ENCODE measurements at regions not wholly inside any gene's neighbourhood (a gene's known extent, or its start where the extent isn't known, plus 50 kb on each side); places are given as distances from the start of the nearest gene placed in this dataset.
"Not testable (repeated sequence)": the region's sequence is repeated elsewhere in the genome, so short reads cannot be mapped to it uniquely, and the experiment has no call there.

DNA sequence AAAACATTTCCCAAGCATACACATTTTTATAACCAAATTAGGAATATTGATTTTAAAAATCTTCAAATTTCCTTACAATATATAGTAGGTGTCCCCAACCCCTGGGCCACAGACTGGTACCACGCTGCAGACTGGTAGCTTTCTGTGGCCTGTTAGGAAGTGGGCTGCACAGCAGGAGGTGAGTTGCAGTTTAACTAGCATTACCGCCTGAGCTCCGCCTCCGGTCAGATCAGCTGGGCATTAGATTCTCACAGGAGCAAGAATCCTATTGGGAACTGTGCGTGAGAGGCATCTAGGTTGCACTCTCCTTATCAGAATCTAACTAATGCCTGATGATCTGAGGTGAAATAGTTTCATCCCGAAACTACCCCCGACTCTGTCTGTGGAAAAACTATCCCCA lies 62.1 kb downstream of the ZWINT start:
- no peaks in the 10 kb centered on the region for H3K9me3 ChIP-seq (replicated peaks)
- no peaks in the 10 kb centered on the region for H3K27me3 ChIP-seq
- H3K27ac ChIP-seq: no peak overlapping the region
- no peak overlapping the region for H3K4me3 ChIP-seq
- DNase-seq: peak in 1 of 2 experiments; percentile 2
- no peaks in the 10 kb centered on the region for H3K36me3 ChIP-seq
- no peaks in the 10 kb centered on the region for H3K4me1 ChIP-seq

DNA sequence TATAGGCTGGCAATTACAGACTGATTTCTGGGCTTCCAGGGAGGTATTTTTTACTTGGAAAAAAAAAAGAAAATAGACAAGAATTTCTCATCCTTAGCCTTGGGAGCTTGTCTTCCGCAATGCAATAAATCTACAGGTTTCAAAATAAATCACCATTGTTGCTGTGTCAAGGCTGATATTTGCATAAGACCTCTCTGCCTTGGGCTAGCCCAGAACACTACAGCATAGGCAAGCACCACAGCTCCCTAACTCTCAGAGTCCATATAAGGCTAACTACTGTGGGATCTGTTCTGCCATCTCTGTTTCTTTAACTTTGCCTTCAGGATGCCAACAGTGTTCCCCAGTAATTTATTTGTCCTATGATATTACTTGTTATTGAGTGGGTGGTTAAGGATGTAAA lies 64.4 kb downstream of the ZWINT start:
- Histone ChIP-seq H3K36me3 (no peaks in the 10 kb centered on the region), H3K4me1 (no peaks in the 10 kb centered on the region), H3K27ac (no peak overlapping the region), H3K27me3 (no peaks in the 10 kb centered on the region), H3K9me3 (replicated peaks) (no peaks in the 10 kb centered on the region), H3K4me3 (no peak overlapping the region)
- no peak for DNase-seq

DNA sequence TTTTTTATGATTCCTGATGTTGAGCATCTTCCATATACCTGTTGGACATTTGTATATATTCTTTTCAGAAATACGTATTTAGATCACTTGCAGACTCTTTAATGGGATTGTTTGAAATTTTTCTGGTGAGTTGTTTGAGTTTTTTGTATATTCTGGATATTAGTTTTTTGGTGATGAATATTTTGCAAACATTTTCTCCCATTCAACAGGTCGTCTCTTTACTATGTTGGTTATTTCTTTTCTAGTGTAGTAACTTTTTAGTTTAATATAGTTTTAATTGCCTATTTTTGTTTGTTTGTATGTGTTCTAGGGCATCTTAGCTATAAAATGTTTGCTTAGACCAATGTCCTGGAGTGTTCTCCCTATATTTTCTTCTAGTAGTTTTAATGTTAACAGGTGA lies 72.7 kb downstream of the ZWINT start:
- Histone ChIP-seq H3K36me3 (no peaks in the 10 kb centered on the region), H3K4me3 (no peak overlapping the region), H3K4me1 (no peaks in the 10 kb centered on the region), H3K9me3 (replicated peaks) (no peaks in the 10 kb centered on the region), H3K27me3 (no peaks in the 10 kb centered on the region), H3K27ac (no peak overlapping the region)
- no peak for DNase-seq

DNA sequence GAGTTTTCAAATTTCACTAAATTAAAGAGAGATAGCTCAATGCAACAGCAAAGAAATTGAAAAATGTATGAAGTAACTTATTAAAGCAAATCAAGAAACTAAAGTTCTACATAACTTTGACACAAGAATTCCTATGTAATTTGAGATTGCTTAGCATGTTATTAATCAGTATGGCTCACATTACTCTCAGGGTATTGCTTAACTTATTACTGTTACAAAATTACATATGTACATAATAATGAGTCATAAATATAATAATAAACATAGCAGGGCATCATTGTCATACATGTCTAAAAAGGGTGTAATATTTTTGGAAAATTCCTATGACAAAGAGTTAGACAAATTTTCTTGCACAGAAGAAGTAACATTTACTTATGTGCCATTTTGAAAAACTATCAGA lies 75.0 kb downstream of the ZWINT start:
- no peaks in the 10 kb centered on the region for H3K27me3 ChIP-seq
- no peak overlapping the region for H3K4me3 ChIP-seq
- no peak for DNase-seq
- no peaks in the 10 kb centered on the region for H3K9me3 ChIP-seq (replicated peaks)
- H3K36me3 ChIP-seq: no peaks in the 10 kb centered on the region
- H3K27ac ChIP-seq: no peak overlapping the region
- H3K4me1 ChIP-seq: no peaks in the 10 kb centered on the region

DNA sequence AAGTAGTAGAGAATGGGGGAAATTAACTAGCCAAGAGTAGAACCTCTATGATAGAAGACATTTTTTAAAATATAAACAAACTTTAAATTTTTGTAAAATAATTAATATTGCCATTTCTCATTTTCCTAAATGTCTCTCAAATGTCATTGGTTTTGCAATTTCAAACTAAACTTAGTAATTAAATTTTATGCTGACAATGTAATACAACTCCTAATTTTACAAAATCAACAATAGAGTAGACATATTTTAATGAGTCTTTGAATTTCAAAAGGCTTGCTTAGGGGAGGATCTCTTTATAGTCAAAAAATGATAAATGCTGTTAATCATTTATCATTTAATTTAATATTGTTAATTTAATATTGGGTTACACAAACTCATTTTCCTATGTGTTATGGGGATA lies 81.8 kb downstream of the ZWINT start:
- H3K9me3 ChIP-seq (replicated peaks): no peaks in the 10 kb centered on the region
- H3K36me3 ChIP-seq: no peaks in the 10 kb centered on the region
- no peaks in the 10 kb centered on the region for H3K27me3 ChIP-seq
- no peak overlapping the region for H3K27ac ChIP-seq
- no peak for DNase-seq
- H3K4me3 ChIP-seq: no peak overlapping the region
- H3K4me1 ChIP-seq: no peaks in the 10 kb centered on the region

DNA sequence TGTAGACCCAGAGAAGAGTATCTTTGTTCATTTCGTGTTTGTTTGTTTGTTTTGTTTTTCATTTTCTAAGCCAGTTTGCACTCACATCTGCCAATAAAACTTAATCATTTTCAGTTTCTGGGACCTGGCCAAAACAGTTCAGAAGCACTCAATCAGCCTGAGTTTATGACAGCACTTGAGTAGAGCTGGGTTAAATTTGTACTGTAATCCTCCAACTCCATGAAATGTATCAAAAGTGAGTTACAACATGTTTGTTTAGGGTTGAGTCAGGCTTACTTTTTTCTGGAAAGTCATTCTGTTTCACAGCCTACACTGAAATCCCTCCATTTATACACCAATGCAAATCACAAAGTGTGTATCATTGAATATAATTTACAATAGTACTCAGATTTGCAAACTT lies 91.9 kb downstream of the ZWINT start:
- Histone ChIP-seq H3K27me3 (no peaks in the 10 kb centered on the region), H3K4me1 (no peaks in the 10 kb centered on the region), H3K4me3 (no peak overlapping the region), H3K36me3 (no peaks in the 10 kb centered on the region), H3K27ac (no peak overlapping the region), H3K9me3 (replicated peaks) (no peaks in the 10 kb centered on the region)
- DNase-seq: no peak

DNA sequence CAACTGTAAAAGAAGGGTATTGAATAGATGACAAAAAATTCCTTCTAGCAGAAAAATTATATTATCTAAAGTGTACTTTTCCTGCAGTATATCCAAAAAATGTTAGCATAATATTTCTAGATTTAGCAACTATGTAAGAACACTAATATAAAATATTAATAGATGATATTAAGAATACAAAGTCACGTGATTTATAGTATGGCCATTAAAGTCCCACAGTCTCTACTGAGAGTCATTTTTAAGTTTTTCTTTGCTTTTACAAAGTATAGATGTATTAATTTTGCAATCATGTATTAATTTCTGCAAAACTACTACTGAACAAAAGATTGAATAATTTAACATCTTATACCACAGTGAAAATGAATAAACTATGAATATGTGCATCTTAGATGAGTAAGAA lies 94.9 kb downstream of the ZWINT start:
- Histone ChIP-seq H3K9me3 (replicated peaks) (no peaks in the 10 kb centered on the region), H3K4me1 (no peaks in the 10 kb centered on the region), H3K36me3 (no peaks in the 10 kb centered on the region), H3K27ac (no peak overlapping the region), H3K27me3 (no peaks in the 10 kb centered on the region), H3K4me3 (no peak overlapping the region)
- no peak for DNase-seq

DNA sequence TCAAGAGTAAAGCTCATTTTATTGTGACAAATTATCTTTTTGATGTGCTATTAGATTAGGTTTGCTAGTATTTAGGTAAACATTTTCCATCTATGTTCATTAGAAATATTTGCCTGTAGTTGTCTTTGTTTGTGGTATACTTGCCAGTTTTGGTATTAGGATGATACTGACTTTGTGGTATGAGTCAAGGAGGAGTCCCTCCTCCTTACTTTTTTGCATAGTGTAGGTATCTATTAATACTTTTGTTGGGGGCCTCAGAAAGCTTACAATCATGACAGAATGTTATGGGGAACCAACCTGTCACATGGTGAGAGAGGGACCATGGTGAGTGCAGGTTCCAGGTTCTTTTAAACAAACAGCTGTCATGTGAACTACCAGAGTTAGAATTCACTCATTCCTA lies 102.1 kb downstream of the ZWINT start:
- Histone ChIP-seq H3K36me3 (no peaks in the 10 kb centered on the region), H3K27ac (no peak overlapping the region), H3K4me1 (no peaks in the 10 kb centered on the region), H3K27me3 (no peaks in the 10 kb centered on the region), H3K4me3 (no peak overlapping the region), H3K9me3 (replicated peaks) (no peaks in the 10 kb centered on the region)
- no peak for DNase-seq

DNA sequence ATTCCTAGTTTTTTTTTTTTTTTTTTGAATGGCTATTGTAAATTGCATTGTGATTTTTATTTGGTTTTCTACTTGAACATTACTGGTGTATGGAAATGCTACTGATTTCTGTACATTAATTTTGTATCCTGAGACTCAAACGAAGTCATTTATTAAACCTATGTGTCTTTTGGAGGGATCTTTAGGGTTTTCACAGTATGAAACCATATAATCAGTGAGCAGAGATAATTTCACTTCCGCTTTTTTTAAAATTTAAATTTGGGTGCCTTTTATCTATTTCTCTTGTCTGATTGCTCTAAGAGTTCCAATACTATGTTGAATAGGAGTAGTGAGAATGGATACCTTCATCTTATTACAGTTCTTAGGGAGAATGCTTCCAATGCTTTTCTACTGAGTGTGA lies 102.7 kb downstream of the ZWINT start:
- H3K4me3 ChIP-seq: no peak overlapping the region
- no peaks in the 10 kb centered on the region for H3K9me3 ChIP-seq (replicated peaks)
- DNase-seq: no peak
- no peak overlapping the region for H3K27ac ChIP-seq
- H3K27me3 ChIP-seq: no peaks in the 10 kb centered on the region
- H3K36me3 ChIP-seq: no peaks in the 10 kb centered on the region
- no peaks in the 10 kb centered on the region for H3K4me1 ChIP-seq

DNA sequence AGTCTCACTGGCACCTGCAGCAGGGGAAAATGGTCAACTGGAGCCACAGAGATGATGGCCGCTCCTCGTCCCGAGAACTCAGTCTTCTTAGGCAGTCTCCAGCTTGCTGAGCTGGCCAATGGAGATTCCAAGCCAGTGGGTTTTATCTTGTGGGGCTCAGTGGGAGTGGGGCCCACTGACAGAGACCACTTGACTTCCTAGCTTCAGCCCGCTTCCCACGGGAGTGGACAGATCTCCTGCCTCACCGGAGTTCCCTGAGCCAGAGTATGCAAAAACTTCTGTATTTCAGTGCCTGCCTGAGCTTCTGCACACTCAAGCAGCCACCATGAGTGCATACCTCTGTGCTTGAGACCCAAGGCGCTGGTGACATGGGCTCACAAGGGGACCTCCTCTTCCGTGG lies 105.8 kb downstream of the ZWINT start:
- no peak overlapping the region for H3K4me3 ChIP-seq
- H3K36me3 ChIP-seq: no peaks in the 10 kb centered on the region
- no peaks in the 10 kb centered on the region for H3K4me1 ChIP-seq
- no peak overlapping the region for H3K27ac ChIP-seq
- no peaks in the 10 kb centered on the region for H3K27me3 ChIP-seq
- no peaks in the 10 kb centered on the region for H3K9me3 ChIP-seq (replicated peaks)
- no peak for DNase-seq

DNA sequence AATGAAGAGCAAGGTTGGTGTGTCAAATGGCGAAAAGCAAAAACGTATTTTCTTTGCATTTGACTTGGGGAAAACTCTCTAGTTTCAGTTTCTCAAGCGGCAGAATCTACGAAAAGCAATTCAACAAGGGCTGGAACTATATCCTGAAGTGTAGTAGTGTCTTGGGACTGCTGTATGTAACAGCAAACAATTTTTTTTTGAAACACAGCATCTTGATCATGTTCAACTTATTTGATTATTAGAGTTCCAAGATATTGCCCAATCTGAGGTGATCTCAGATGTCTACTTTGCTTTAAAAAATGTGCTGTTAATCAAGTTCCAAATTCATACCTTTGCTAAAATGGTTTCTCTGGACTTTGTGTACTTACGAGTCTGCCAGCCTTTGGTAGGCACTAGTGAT lies 120.6 kb downstream of the ZWINT start:
- Histone ChIP-seq H3K4me3 (no peak overlapping the region), H3K36me3 (no peaks in the 10 kb centered on the region), H3K9me3 (replicated peaks) (no peaks in the 10 kb centered on the region), H3K27me3 (no peaks in the 10 kb centered on the region), H3K4me1 (no peaks in the 10 kb centered on the region), H3K27ac (no peak overlapping the region)
- DNase-seq: no peak

DNA sequence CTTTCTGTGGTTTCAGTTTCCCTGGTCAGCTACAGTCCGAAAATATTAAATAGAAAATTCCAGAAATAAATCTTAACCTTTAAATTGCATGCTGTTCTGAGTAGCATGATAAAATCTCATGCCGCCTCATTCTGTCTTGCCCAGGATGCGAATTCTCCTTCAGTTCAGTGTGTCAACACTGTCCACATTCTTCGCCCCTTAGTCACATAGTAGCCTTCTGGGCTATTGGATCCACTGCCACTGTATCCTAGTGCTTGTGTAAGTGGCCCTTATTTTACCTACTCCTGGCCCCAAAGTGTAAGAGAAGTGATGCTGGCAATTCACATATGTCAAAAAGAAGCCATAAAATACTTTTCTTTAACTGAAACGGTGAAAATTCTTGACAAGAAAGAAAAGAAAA lies 129.6 kb downstream of the ZWINT start:
- Histone ChIP-seq H3K4me3 (no peak overlapping the region), H3K36me3 (no peaks in the 10 kb centered on the region), H3K27me3 (no peaks in the 10 kb centered on the region), H3K9me3 (replicated peaks) (no peaks in the 10 kb centered on the region), H3K27ac (no peak overlapping the region), H3K4me1 (no peaks in the 10 kb centered on the region)
- DNase-seq: no peak

DNA sequence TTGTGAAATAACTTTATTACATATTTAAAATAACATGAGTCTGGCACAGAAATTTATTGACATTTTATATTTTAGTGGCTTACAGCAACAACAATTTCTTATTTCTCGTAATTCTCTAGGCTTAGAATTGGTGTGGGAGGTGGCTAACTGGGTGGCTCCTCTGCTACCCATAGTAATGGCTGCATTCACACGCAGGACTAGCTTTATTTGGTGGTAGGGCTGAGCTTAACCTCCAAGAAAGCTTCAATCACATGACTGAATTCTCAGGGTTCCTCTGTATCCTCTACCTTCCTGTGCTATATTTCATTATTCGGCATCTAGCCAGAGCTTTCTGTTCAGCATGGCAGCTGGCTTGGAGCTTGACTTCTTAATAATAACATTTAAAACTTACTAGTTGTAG lies 138.8 kb downstream of the ZWINT start:
- no peak for DNase-seq
- H3K27ac ChIP-seq: no peak overlapping the region
- no peaks in the 10 kb centered on the region for H3K27me3 ChIP-seq
- H3K4me1 ChIP-seq: no peaks in the 10 kb centered on the region
- no peak overlapping the region for H3K4me3 ChIP-seq
- no peaks in the 10 kb centered on the region for H3K9me3 ChIP-seq (replicated peaks)
- no peaks in the 10 kb centered on the region for H3K36me3 ChIP-seq

DNA sequence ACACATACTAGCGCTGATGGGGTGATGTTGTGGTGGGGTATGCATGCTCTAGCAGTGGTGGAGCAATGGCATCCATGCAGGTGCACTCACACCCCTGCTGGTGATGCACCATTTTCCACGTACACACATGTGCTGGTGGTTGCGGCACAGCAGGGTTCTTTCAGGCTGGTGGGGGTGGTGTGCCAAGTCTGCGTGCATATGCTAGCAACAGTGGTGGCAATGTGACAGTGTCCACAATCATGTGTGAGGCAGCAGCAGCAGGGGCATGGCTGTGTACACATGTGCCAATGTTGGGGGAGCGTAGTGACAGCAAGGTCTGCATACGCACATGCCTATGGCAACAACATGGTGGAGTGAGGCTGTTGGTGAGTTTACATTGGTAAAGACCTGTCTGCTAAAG lies 148.1 kb downstream of the ZWINT start:
- no peak overlapping the region for H3K27ac ChIP-seq
- no peak overlapping the region for H3K4me3 ChIP-seq
- no peak for DNase-seq
- no peaks in the 10 kb centered on the region for H3K27me3 ChIP-seq
- no peaks in the 10 kb centered on the region for H3K4me1 ChIP-seq
- no peaks in the 10 kb centered on the region for H3K36me3 ChIP-seq
- H3K9me3 ChIP-seq (replicated peaks): no peaks in the 10 kb centered on the region

DNA sequence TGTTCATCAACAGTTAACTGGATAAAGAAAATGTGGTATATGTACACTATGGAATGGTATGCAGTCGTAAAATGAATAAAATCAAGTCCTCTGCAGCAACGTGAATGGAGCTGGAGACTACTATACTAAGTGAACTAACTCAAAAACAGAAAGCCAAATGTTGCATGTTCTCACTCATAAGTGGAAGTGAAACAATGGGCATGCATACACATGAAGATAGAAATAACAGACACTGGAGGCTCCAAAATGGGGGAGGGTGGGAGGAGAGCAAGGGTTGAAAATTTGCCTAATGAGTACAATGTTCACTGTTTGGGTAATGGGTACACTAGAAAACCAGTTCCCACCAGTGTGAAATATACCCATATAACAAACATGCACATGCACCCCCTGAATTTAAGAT lies 179.5 kb downstream of the ZWINT start:
- no peak for DNase-seq
- no peaks in the 10 kb centered on the region for H3K27me3 ChIP-seq
- no peak overlapping the region for H3K27ac ChIP-seq
- H3K9me3 ChIP-seq (replicated peaks): no peaks in the 10 kb centered on the region
- H3K4me1 ChIP-seq: no peaks in the 10 kb centered on the region
- H3K36me3 ChIP-seq: no peaks in the 10 kb centered on the region
- H3K4me3 ChIP-seq: no peak overlapping the region

DNA sequence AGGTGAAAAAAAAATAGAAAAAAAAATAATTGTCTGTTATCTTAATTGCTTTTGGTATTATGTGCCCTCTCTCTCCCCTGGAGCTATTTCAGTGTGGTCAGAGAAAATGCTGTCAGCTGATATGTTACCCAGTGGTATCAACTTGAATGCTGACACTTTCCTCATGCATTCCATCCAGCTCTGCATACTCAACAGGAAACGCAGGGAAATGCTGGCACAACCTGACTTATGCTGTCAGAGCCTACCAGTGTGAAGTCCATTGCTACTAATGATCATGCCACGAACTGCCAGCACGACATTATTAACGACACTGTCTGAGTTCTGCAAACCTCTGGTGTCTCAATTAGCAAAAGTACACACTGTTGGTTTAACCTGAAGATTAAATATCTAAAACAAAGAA lies 182.8 kb downstream of the ZWINT start:
- no peak overlapping the region for H3K4me3 ChIP-seq
- no peak overlapping the region for H3K27ac ChIP-seq
- no peaks in the 10 kb centered on the region for H3K27me3 ChIP-seq
- H3K9me3 ChIP-seq (replicated peaks): no peaks in the 10 kb centered on the region
- H3K36me3 ChIP-seq: no peaks in the 10 kb centered on the region
- DNase-seq: no peak
- no peaks in the 10 kb centered on the region for H3K4me1 ChIP-seq

DNA sequence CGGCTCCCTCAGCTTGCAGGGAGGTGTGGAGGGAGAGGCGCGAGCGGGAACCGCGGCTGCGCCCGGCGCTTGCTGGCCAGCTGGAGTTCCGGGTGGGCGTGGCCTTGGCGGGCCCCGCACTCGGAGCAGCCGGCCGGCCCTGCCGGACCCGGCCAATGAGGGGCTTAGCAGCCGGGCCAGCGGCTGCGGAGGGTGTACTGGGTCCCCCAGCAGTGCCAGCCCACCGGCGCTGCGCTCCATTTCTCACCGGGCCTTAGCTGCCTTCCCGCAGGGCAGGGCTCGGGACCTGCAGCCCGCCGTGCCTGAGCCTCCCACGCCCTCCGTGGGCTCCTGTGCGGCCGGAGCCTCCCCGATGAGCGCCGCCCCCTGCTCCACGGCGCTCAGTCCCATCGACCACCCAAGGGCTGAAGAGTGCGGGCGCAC lies 206.0 kb downstream of the ZWINT start:
- not testable (repeated sequence) for H3K4me1 ChIP-seq; DNase-seq; H3K9me3 ChIP-seq (replicated peaks); H3K36me3 ChIP-seq; H3K27ac ChIP-seq; H3K27me3 ChIP-seq; H3K4me3 ChIP-seq

All from SJCRH30 (cell line).